Activated CD8-positive, alpha-beta T cell treated with anti-CD3 and anti-CD28 coated beads, Interleukin-2, amount 10 ng/mL, durations not matched to agents 7 days and 5 days (primary cell): ENCODE measurements at regions not wholly inside any gene's neighbourhood (a gene's known extent, or its start where the extent isn't known, plus 50 kb on each side); places are given as distances from the start of the nearest gene placed in this dataset.

Experiments used
- ATAC-seq: fragments of 150-1000 bp; cut with Tn5 transposase; one replicate; pipeline ENCODE4 v1.10.0; 2021; ENCODE audit warnings: moderate library complexity
- CTCF ChIA-PET: fragments of 350-600 bp; sonication (Branson Sonifier 250); formaldehyde crosslinking; loops from one replicate; lab custom pipeline; 2021; ENCODE audit warnings: antibody characterized with exemption; lab: Charles Lee
- POLR2A ChIA-PET: fragments of 350-600 bp; sonication (Branson Sonifier 250); formaldehyde crosslinking; loops from one replicate; lab custom pipeline; 2021; ENCODE audit warnings: antibody characterized with exemption; lab: Charles Lee
- DNase-seq: peaks from one replicate; pipeline ENCODE4 v3.0.0-alpha.2; 2020
- H3K27ac Mint-ChIP-seq: one replicate; pipeline ENCODE4 v1.8.0; 2021; ENCODE audit warnings: mild to moderate bottlenecking, mixed read lengths
- H3K27me3 Mint-ChIP-seq: one replicate; pipeline ENCODE4 v1.8.0; 2021; ENCODE audit warnings: low read depth, mixed read lengths
- H3K36me3 Mint-ChIP-seq: one replicate; pipeline ENCODE4 v1.8.0; 2021; ENCODE audit warnings: low read depth, mixed read lengths
- H3K4me1 Mint-ChIP-seq: one replicate; pipeline ENCODE4 v1.8.0; 2021; ENCODE audit warnings: low read depth, mixed read lengths
- H3K4me3 Mint-ChIP-seq: one replicate; pipeline ENCODE4 v1.8.0; 2021; ENCODE audit warnings: mild to moderate bottlenecking, mixed read lengths
- H3K9me3 Mint-ChIP-seq: one replicate; pipeline ENCODE4 v1.8.0; 2022; ENCODE audit warnings: mixed read lengths; ENCODE audit not compliant: insufficient read depth

DNA sequence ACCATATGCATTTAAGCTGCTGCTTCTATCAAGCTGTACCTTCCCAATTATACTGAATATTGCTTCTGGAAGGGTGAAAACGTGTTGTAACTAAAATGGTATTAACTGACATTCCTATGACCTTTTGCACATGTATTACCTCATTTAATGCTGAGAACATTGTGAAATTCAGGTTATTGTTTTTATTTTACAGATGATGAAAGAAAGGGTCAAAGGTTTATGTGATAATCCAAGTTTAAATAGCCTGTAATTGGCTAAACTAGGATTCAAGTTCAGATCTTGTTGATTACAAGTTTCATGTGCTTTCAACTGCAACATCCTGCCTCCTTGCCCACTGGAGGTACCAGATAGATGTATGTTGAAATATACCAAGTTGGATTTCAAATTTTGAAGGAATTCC, 433.3 kb upstream of the PRICKLE1 start:
- ATAC-seq (no peak), DNase-seq (no peak)
- no peaks in the 10 kb centered on the region for H3K27me3 Mint-ChIP-seq
- no peaks in the 10 kb centered on the region for H3K4me1 Mint-ChIP-seq
- no peaks in the 10 kb centered on the region for H3K36me3 Mint-ChIP-seq
- no peak overlapping the region for H3K4me3 Mint-ChIP-seq
- H3K9me3 Mint-ChIP-seq: no peaks in the 10 kb centered on the region
- CTCF ChIA-PET: no interaction called here
- POLR2A ChIA-PET: no interaction called here
- H3K27ac Mint-ChIP-seq: no peak overlapping the region

DNA sequence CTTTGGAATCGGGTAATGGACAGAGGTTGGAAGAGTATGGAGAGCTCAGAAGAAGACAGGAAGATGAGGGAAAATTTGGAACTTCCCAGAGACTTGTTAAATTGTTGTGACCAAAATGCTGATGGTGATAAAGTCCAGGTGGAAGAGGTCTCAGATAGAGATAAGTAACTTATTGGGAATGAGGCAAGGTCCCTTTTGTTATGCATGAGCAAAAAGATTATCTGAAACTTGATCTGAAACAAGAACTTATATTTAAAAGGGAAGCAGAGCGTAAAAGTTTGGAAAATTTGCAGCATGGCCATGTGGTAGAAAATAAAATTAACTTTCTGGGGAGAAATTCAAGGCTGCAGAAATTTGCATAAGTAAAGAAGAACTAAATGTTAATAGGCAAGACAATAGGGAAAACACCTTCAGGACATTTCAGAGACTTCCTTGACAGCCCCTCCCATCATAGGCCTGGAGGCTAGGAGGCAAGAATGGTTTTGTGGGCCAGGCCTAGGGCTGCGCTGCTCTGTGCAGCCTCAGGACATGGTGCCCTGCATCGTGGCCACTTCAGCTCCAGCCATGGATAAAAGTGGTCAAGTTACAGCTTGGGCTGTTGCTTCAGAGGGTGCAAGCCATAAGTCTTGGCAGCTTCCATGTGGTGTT, 425.7 kb upstream of the PRICKLE1 start:
- CTCF ChIA-PET: no interaction called here
- no peaks in the 10 kb centered on the region for H3K36me3 Mint-ChIP-seq
- no peak overlapping the region for H3K27ac Mint-ChIP-seq
- no peak overlapping the region for H3K4me3 Mint-ChIP-seq
- POLR2A ChIA-PET: no interaction called here
- DNase-seq (no peak), ATAC-seq (no peak)
- no peaks in the 10 kb centered on the region for H3K9me3 Mint-ChIP-seq
- no peaks in the 10 kb centered on the region for H3K4me1 Mint-ChIP-seq
- no peaks in the 10 kb centered on the region for H3K27me3 Mint-ChIP-seq

DNA sequence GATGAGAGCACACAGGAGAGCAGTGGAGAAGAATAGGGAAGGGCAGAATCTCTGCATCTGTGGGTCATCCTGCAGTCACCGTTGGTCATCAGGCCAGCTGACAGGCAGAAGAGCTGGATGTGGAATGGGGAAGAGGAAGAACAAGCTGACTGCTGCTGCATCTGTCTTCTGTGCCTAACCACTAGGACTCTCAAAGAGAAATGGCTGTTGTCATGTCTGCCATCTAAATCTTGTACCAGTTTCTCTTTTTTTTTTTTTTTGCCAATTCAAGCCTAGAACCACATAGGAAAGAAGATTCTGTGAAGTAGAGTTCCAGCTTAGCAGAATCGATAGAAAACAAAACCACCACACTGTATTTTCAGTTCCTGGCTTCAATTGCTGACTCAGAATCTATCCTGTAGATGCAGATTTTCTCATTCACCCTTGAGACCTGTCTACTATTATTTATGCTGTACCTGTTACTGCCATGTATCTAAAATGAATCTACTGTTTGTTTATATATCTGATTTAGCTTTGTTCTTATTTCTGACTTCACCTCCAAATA, 421.9 kb upstream of the PRICKLE1 start:
- Mint-ChIP-seq H3K27ac (no peak overlapping the region), H3K9me3 (no peaks in the 10 kb centered on the region), H3K27me3 (no peaks in the 10 kb centered on the region), H3K36me3 (no peaks in the 10 kb centered on the region), H3K4me3 (no peak overlapping the region), H3K4me1 (no peaks in the 10 kb centered on the region)
- ChIA-PET POLR2A (no interaction called here), CTCF (no interaction called here)
- DNase-seq: no peak
- no peak for ATAC-seq

DNA sequence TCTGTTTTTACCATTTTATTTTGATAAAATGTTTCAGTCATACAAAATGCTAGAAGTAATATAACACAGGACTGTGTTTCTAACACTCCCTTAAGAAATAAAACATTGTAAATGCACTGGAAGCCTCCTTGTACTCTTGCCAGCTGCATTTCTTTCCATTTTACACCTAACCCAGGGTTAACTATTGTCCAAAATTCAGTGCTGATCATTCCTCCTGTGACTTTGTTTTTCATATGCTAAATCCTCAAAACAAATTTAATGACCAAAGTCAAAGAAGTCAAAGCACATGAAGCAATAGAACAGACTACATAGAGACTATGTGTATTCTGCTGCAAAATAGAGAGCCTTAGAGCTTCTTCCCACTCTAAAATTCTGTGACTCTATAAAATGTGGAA, 420.3 kb upstream of the PRICKLE1 start:
- no peak for ATAC-seq
- Mint-ChIP-seq H3K4me3 (no peak overlapping the region), H3K36me3 (no peaks in the 10 kb centered on the region), H3K9me3 (no peaks in the 10 kb centered on the region), H3K27me3 (no peaks in the 10 kb centered on the region), H3K27ac (no peak overlapping the region), H3K4me1 (no peaks in the 10 kb centered on the region)
- ChIA-PET POLR2A (no interaction called here), CTCF (no interaction called here)
- DNase-seq: no peak

DNA sequence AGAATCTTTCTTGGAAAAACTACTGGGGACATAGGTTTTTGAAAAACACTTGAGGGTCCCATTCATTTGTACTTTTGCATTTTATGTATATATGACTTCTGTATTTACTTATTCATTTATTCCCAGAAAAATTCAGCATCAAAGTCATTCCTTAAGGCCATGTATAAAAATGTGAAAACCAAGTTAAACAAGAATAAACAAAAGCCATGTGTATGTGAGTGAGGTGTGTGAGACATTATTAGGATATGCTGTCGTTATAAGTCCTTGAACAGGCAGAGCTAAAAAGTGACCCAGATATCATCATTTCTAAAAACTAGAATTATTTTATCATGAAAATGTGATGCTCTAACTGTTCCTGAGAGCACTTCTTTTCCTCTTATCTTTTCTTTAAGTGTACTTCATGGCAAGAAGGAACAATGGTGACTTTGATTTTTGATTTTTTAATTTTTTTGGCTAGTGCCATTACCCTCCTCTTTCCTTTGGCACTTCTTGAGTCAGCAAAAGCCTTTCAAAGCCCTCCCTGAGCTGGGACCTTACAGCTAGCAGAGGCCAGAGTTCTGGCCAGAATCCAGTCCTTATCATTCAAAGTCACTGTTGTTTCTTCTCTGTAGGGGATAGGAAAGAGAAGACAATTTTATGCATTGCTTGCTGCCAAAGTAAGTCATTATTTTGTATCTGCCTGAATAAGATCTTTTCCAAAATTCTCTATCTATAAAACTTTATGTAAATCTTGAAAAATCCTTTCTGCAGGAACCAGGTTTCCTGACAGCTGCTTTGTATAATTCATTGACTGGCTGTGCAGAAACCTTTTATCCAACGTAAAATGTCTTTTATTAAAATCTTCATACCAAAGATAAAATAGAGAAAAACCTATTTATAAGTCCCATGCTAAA, 419.7 kb upstream of the PRICKLE1 start:
- H3K27ac Mint-ChIP-seq: no peak overlapping the region
- H3K27me3 Mint-ChIP-seq: no peaks in the 10 kb centered on the region
- no peak overlapping the region for H3K4me3 Mint-ChIP-seq
- no peaks in the 10 kb centered on the region for H3K4me1 Mint-ChIP-seq
- no peaks in the 10 kb centered on the region for H3K36me3 Mint-ChIP-seq
- POLR2A ChIA-PET: no interaction called here
- ATAC-seq (no peak), DNase-seq (no peak)
- H3K9me3 Mint-ChIP-seq: no peaks in the 10 kb centered on the region
- CTCF ChIA-PET: no interaction called here

DNA sequence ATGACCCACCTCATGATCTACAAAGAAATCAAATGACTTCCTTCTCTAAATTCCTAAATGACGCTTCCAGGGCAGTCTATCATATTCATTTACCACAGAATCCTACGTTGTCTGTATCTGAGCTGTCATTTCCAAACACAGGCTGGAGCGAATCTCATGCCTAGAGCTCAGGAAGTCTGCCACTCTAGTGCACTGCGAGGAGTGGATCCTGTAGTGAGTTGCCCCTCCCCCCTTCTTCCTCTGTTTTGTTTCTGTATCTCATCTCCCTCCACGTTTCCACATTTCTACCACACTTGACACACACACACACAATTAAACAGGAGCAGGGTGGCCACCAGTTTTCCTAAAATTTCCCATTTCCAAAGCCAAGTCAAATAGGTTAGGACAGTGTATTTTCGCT, 415.4 kb upstream of the PRICKLE1 start:
- Mint-ChIP-seq H3K9me3 (no peaks in the 10 kb centered on the region), H3K36me3 (no peaks in the 10 kb centered on the region), H3K4me1 (no peaks in the 10 kb centered on the region), H3K27ac (no peak overlapping the region), H3K4me3 (no peak overlapping the region), H3K27me3 (no peaks in the 10 kb centered on the region)
- no peak for DNase-seq
- ChIA-PET CTCF (no interaction called here), POLR2A (no interaction called here)
- ATAC-seq: no peak

DNA sequence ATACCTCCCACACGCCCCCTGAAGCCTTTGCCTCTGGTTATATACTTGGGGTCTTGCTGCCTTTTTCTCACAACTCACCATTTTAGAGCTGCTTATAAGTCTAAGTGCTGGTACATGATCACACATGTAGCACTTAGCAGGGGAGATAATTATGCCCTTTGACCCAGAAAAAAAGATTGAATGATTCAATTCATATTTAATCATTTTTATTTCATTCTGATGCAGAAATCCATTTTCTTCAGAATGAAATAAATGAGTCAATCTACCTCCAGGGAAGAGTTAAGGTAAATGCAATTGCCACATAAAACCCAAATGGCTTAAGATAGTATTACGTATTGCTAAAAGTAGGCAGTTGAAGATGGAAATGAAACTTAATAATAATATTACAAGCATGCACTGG, 414.6 kb upstream of the PRICKLE1 start:
- Mint-ChIP-seq H3K9me3 (no peaks in the 10 kb centered on the region), H3K4me1 (no peaks in the 10 kb centered on the region), H3K27ac (no peak overlapping the region), H3K36me3 (no peaks in the 10 kb centered on the region), H3K4me3 (no peak overlapping the region), H3K27me3 (no peaks in the 10 kb centered on the region)
- ChIA-PET POLR2A (no interaction called here), CTCF (no interaction called here)
- DNase-seq (no peak), ATAC-seq (no peak)

DNA sequence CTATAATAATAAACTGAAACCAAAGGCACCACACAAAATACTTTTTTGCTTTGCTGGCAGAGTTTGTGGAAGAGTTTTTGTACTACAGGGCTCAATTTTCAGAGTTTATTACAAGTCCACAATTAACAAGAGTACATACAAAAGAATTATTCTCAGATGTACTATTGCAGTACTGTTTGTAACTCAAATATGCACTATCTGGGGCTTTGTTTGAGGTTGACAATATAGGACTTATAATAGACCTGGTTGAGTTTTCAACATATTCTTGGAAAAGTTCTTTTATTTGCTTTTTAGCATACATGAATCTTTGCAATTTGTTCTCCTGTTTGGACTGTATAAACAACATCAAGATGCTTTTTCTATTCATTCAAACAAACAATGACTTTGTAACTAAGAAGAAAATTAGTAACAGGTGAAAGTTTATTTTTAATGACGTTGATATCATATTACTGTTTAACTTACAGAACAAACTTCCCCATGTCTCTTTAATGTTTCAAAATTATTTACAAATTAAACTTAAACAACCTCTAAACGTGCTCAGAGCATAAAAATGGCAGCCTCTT, 407.4 kb upstream of the PRICKLE1 start:
- no peak for ATAC-seq
- Mint-ChIP-seq H3K4me1 (no peaks in the 10 kb centered on the region), H3K27me3 (no peaks in the 10 kb centered on the region), H3K9me3 (no peaks in the 10 kb centered on the region), H3K27ac (no peak overlapping the region), H3K36me3 (no peaks in the 10 kb centered on the region), H3K4me3 (no peak overlapping the region)
- ChIA-PET POLR2A (no interaction called here), CTCF (no interaction called here)
- DNase-seq: no peak

DNA sequence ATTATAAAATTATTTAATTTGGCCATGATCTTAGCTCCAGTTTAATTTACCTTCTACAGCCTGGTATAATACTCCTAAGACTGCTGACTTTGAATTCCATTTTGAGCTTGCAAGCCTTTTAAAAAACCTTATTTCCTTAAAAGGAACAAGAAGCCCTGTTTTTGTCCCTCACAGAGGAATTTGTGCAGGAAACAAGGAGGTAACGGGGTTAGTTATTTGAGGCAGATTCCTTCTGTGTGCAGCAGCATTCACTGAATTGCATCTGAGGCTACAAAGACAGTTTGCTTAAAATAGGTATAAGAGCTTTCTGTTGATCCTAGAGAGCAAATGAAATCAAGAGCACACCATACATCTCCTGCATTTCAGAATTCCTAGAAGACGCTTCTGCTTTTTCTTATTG, 403.3 kb upstream of the PRICKLE1 start:
- Mint-ChIP-seq H3K27ac (no peak overlapping the region), H3K4me3 (no peak overlapping the region), H3K4me1 (no peaks in the 10 kb centered on the region), H3K9me3 (no peaks in the 10 kb centered on the region), H3K27me3 (no peaks in the 10 kb centered on the region), H3K36me3 (no peaks in the 10 kb centered on the region)
- POLR2A ChIA-PET: no interaction called here
- DNase-seq: no peak
- CTCF ChIA-PET: no interaction called here
- ATAC-seq: no peak

DNA sequence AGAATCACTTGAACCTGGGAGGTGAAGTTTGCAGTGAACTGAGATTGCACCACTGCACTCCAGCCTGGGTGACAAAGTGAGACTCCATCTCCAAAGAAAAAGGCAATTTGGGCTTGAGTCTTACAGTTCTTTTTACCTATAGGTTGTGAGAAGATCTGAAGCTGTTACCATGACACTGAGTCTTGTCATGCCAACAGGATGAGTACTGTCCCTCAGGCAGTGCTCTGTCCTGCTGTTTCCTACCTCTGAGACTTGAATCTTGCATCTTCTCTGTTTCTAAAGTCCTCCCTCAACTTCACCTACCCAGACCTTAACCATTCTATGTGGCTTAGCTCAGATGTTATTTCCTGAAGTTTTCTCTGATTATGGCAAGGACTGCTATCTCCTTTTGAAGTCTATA, 400.8 kb upstream of the PRICKLE1 start:
- no peak for DNase-seq
- Mint-ChIP-seq H3K27me3 (no peaks in the 10 kb centered on the region), H3K9me3 (no peaks in the 10 kb centered on the region), H3K4me1 (no peaks in the 10 kb centered on the region), H3K27ac (no peak overlapping the region), H3K36me3 (no peaks in the 10 kb centered on the region), H3K4me3 (no peak overlapping the region)
- no peak for ATAC-seq
- ChIA-PET CTCF (no interaction called here), POLR2A (no interaction called here)

DNA sequence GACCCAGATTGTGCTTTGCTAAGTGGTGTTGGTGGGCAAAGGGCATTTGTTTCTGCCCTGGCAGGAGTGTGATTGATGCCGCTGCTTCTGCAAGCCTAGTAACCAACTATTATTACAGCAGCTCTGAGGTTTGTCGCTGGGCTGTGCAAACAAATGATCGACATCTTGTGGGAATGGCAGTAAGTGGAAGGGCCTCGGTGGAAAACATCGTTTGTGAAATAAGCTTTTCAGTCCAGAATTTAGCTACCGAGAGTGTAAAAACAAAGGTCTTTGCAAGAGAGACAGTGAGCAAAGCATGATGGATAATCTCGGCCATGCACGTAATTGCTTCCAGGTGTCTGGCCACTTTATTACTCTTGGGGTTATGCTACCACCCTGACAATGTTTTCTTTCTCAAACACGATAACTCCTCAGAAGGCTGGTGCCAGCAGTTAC, 397.7 kb upstream of the PRICKLE1 start:
- Mint-ChIP-seq H3K27me3 (no peaks in the 10 kb centered on the region), H3K9me3 (no peaks in the 10 kb centered on the region), H3K27ac (no peak overlapping the region), H3K36me3 (no peaks in the 10 kb centered on the region), H3K4me1 (no peaks in the 10 kb centered on the region), H3K4me3 (no peak overlapping the region)
- DNase-seq (no peak), ATAC-seq (no peak)
- ChIA-PET POLR2A (no interaction called here), CTCF (no interaction called here)

DNA sequence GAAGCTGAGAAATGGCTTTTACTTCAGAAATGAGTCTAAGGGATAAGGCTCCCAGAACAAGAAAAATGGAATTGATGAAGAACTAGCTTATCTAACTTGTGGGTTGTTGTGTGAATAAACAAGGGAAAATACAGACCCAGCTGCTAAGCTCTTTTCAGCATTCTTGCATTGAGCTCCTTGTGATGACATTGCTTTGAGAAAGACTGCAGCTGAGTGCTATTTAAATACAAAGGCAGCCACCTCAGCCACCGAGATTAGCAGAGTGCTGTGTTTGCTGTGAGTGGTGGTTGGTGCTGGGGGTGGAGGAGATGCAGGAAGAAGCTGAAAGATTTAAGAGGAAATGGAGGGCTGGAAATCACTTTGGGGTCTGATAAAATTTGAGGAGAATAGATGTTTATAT, 396.0 kb upstream of the PRICKLE1 start:
- H3K9me3 Mint-ChIP-seq: no peaks in the 10 kb centered on the region
- ChIA-PET POLR2A (no interaction called here), CTCF (no interaction called here)
- DNase-seq (no peak), ATAC-seq (no peak)
- no peaks in the 10 kb centered on the region for H3K4me1 Mint-ChIP-seq
- H3K4me3 Mint-ChIP-seq: no peak overlapping the region
- H3K27me3 Mint-ChIP-seq: no peaks in the 10 kb centered on the region
- no peak overlapping the region for H3K27ac Mint-ChIP-seq
- H3K36me3 Mint-ChIP-seq: no peaks in the 10 kb centered on the region
